Embryonic facial prominence (tissue), 1 donor: ENCODE measurements at regions not wholly inside any gene's neighbourhood (a gene's known extent, or its start where the extent isn't known, plus 50 kb on each side); places are given as distances from the start of the nearest gene placed in this dataset.
A peak's percentile ranks its signal among the peaks of the same experiment; 100 is the strongest.
"Not testable (repeated sequence)": the region's sequence is repeated elsewhere in the genome, so short reads cannot be mapped to it uniquely, and the experiment has no call there.

ENCODE experiments used
- DNase-seq: peaks from one replicate; pipeline ENCODE4 v3.0.0-alpha.2; 2016; ENCODE audit errors: extremely low spot score

GRCh38 chr12:68984796-68985573, 52.0 kb upstream of the CPM start:
- no peak for DNase-seq

GRCh38 chr12:68997526-68997925, 64.6 kb upstream of the CPM start:
- DNase-seq = not testable (repeated sequence)

DNA sequence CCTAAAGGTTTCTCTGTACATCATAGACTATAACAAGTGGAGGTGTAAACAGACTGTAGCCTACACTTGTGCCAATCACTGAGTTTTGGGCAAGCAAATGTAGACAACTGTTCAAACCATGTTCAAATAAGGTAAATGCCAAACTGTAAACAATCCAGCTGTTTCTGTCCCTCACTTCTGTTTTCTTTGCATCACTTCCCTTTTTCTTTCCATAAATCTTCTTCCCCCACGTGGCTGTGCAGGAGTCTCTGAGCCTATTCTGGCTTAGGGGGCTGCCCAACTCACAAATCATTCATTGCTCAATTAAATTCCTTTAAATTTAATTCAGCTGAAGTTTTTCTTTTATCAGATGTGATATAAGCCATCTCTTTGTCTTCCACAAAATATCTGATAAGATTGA, 65.1 kb upstream of the CPM start:
- no peak for DNase-seq

DNA sequence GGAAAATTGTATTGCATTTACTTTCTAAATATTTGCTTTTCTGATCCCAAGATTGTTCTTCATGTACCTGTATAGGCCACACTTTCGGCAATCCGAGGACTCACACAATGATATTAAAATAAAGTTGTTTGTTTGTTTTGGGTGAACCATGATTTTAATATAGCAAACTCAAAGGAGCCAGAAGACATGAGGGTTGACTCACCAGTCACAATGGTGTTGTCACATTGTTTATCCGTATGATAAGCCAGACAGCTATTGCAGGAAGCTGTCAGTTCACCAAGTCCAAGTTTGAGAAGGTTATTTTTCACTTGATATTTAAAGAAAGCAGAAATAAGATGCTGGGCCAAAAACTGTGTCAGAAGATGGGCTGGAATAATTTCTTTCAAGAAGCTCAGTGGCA, 67.1 kb upstream of the CPM start:
- no peak for DNase-seq

DNA sequence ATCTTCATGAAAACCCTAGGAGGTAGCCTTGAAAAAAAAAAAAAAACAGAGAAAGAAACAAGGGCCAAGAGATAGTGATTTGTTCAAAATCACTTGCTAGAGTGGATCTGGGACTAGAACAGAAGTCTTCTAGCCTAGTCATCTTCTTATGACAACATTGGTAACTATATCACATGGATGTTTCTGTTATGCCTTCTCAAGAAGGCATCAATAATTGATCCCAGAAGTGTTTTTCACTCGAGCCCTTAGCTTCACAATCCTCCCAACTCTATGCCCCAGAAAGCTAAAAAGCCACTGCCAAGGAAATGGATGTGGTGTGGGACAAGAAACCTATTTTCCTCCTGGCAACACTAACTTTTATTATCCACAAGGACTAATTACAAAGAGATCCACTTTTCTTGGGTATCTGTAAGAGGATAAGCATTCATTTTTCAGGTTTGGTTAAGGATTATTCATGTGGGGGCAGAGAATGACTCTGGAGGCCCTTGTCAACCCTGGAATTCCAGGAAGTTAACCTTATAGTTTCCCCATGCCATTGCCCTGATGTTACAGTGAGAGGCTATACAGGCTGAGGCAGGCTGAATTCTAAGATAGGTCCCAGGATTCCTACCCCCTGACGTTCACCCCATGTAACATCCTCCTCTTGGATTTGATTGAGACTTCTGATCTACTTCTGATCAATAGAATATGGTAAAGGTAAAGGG, 67.7 kb upstream of the CPM start:
- DNase-seq = no peak

- no peak for DNase-seq
These were observed 68.3 kb upstream of the CPM start for GRCh38 chr12:69001251-69001650.

- no peak for DNase-seq
These were observed 70.0 kb upstream of the CPM start for GRCh38 chr12:69002969-69003368.

DNA sequence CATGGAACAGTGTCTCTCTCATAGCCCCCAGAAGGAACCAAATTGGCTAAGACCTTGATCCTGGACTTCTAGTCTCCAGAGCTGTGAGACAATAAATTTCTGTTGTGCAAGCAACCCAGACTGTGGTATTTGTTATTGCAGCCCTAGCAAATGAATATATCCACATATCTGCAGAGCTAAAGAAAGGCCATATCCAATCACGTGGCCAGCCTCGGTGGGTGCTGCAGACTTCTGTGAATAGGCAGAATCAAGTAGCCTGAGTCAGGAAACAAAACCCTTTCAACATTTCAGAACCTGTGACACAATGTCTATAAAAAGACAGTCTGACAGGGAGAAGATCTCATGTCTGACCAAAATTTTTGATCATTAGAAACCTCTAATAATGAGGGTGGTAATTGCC, 71.0 kb upstream of the CPM start:
- DNase-seq = no peak

DNA sequence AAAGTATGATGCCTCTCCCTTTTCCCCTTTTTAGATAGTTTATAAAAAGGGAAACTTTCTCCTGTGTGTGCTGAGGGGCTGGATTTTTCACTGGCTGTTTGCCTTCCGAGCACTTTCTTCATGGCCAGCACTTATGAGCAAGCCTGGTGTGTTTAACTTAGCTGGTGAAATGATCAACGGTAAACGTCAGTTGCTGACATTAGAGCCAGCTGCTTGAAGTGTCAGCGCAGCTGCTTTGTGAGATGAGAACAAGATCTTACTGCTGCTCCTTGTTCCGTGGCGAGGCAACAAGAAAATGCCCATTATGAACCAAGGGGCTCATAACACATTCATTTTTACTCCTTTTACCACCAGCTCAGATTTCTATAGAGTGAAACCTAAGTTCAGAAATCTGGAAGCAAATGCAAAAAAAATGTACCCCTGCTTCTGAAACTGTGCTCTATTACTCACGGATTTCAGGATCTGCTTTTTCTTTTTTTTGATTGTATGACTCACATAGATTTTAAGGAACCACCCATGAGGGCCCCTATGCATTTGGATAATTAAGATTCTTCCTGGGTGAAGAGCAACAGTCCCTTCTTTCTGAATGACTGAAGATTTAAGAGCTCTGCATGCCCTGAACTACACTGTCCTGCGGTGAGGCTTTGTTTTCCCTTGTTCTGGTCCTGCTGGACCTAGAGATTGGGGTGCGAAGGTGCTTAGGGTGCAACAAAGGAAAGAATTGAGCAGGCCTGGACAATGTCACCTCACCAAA, 74.3 kb upstream of the CPM start:
- peak; percentile 27 for DNase-seq

- DNase-seq = no peak
These were observed 74.9 kb upstream of the CPM start for GRCh38 chr12:69007855-69008351.

- no peak for DNase-seq
These were observed 75.5 kb upstream of the CPM start for GRCh38 chr12:69008520-69008919.

- no peak for DNase-seq
These were observed 81.1 kb upstream of the CPM start for GRCh38 chr12:69014047-69014446.

GRCh38 chr12:69015017-69015416, 82.0 kb upstream of the CPM start:
- DNase-seq = no peak

- no peak for DNase-seq
These were observed 82.9 kb upstream of the CPM start for GRCh38 chr12:69015831-69016230.

GRCh38 chr12:69019082-69019481, 86.1 kb upstream of the CPM start:
- no peak for DNase-seq

DNA sequence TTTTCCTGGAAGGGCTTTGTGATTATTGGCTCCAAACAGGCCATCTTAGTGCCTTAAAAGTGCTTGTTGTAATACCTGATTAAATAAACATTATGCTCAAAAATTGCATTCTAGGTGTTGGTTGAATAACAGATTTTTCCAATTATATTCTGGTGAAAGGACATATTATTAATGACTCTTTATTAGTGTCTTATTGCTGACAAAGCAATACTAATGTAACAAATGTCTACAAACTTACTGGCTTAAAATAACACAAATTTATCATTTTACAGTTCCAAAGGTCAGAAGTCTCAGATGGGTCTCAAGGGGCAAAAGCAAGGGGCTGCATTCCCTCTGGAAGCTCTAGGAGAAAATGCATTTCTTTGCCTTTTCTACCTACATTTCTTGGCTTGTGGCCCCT, 86.9 kb upstream of the CPM start:
- no peak for DNase-seq

- DNase-seq = no peak
These were observed 89.7 kb upstream of the CPM start for GRCh38 chr12:69022674-69023073.

DNA sequence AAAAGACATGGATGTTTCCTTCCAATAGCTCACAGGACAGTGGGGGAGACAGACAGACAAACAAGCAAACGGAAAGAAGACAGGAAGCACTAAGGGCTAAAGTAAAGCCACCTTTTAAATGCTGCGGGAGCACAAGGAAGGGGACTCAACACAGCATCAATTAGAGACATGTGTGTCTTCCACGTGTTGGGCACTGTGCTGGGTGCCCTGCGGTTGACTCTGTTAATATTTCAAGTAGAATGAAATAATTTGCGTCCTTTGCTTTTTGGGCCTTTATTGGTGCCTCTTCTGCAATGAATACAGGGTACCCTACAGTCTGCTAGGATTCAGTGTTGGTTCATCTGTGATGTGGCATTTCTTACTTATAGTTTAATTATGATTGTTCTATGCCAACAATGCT, 90.9 kb upstream of the CPM start:
- DNase-seq = no peak

DNA sequence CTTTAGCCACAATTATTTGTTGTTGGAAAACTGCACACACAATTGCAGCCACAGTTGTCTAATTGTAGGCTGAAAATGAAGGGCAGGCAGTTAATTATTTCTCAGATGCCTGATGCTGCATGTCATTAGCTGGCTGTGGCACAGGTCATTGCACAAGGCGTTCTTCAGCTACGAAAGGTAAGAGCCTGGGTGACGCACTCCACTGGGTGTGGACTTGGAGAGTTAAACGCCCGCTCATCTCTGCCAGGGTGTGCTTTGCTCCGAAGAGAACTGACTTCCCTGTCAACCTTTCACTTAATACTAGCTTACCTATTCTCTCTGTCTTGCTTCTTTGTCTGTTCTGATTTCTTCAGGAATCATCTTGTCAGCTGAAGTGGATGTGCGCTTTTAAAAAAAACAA, 91.4 kb upstream of the CPM start:
- no peak for DNase-seq

- DNase-seq = no peak
These were observed 91.9 kb upstream of the CPM start for GRCh38 chr12:69024907-69025306.

DNA sequence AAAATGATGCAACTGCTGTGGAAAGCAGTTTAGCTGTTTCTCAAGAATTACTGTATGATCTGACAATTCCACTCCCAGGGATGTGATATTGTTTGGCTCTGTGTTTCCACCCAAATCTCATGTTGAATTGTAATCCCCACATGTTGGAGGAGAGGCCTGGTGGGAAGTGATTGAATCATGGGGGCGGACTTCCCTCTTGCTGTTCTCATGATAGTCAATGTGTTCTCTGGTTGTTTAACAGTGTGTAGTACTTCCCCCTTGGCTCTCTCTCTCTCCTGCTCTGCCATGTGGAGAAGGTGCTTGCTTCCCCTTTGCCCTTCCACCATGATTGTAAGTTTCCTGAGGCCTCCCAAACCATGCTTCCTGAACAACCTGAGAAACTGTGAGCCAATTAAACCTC, 93.4 kb upstream of the CPM start:
- DNase-seq = no peak

DNA sequence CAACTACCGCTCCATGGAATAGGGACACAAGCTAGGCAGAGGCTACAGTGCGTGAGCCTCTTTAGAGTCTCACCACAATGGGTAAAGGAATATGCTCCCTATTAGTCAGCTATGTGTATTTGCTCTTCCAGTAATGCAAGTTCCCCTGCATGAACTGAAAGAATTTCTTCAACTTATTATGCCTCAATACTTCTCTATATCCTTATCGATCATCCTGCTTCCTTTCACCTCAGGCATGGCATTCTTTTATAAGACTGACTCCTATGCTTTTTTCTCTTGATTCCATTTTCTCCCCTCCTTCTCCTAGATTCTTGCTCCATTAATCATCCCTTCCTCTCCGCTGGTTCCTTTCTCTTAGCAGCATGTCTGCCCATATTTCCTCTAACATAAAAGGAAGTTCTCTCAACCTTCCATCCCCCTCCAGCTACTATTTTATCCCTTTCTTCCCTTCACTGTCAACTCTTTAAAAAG, 94.5 kb upstream of the CPM start:
- DNase-seq = no peak
